ENCODE measurements at regions not wholly inside any gene's neighbourhood (a gene's known extent, or its start where the extent isn't known, plus 50 kb on each side); places are given as distances from the start of the nearest gene placed in this dataset.

- TF ChIP-seq CTCF (conservative IDR thresholded peaks at IDR 0.05; ENCODE audit: low read length) (no peak), EZH2phosphoT487 (IDR thresholded peaks at IDR 0.05; ENCODE audit: borderline replicate concordance, low read depth, low read length) (no peak)
Measured at GRCh38 chr1:163999131-163999530, 559.9 kb upstream of the PBX1 start.
